GM21576 (cell line): ENCODE measurements at regions not wholly inside any gene's neighbourhood (a gene's known extent, or its start where the extent isn't known, plus 50 kb on each side); places are given as distances from the start of the nearest gene placed in this dataset.

Experiments used
- ATAC-seq: cut with Tn5 transposase; IDR thresholded peaks from one replicate; pipeline ENCODE4 v1.9.1; 2021; ENCODE audit warnings: mild to moderate bottlenecking, moderate library complexity; ENCODE audit not compliant: unreplicated experiment

DNA sequence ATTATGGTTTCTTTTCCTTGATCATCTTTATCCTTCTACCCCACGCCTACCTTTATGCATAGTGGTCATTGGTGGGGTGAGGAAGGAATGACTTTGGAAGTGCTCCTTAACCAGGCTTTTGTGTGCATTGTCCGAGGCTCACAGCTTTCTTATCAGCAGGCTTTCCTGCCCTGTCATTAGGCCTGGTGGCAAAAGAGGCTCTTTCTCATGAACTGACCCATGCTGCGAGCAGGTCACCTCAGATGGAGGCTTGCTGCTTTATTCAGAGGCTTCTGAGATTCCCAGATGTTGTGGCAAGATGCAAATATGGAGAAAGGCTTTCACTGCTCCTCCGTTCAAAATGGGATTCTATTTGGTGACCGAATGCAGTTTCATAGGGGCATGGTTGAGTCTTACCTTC lies 57.4 kb upstream of the DMRTA1 start:
- no peak for ATAC-seq

DNA sequence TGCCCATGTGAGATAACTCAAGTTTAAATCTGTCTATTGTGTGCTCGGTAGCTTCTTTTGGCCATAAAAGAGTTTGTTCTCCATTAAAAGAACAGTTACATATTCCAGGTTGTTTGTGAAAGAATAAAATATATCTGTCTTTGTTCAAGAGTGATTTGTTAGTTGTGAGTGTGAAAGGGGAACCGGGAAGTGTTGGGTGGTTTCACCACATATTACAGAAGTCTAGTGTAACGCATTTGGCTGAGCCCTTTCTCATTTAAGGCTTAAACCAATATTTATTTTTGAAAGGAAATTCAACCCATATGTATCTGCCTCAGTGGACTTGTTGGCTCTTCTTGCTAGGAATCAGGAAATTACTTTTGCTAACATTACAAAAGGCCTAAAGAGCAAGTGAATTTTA lies 54.1 kb upstream of the DMRTA1 start:
- ATAC-seq, result no peak

DNA sequence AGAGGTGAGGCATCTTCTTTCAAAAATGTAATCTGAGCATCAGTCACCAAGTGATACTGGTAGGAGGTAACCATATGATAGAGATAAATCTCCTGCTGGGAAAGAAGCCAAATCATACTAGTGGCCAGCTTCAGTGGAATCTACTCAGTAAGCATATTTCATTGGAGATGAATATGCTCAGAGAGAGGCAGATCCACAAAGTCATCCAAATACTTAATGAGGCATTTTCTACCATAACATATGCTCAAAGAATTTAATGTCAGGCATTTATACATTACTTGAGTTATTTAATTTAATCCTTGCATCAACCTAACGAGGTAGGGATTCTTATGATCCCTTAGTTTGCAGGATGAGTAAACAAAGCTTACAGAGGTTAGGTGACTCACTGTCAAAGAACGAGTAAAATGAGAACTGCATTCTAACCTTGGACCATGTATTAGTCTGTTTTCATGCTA lies 50.9 kb upstream of the DMRTA1 start:
- ATAC-seq, result no peak
